WTC11 (cell line): ENCODE measurements at regions not wholly inside any gene's neighbourhood (a gene's known extent, or its start where the extent isn't known, plus 50 kb on each side); places are given as distances from the start of the nearest gene placed in this dataset.

Experiments
- ATAC-seq: fragments of 200-7000 bp; cut with Tn5 transposase; 2 replicates; pipeline ENCODE4 v1.10.0; 2021; ENCODE audit warnings: mild to moderate bottlenecking, moderate library complexity
- CTCF ChIA-PET: fragments of 300-600 bp; sonication (Branson Sonifier 250); formaldehyde crosslinking; loops from one replicate; lab custom pipeline; 2021; ENCODE audit warnings: antibody characterized with exemption; lab: Charles Lee
- POLR2A ChIA-PET: fragments of 350-600 bp; sonication (Branson Sonifier 250); formaldehyde crosslinking; loops from one replicate; lab custom pipeline; 2021; ENCODE audit warnings: antibody characterized with exemption; lab: Charles Lee
- DNase-seq: peaks from one replicate; pipeline ENCODE4 v3.0.0; 2021; ENCODE audit warnings: low spot score
- H3K27ac Mint-ChIP-seq: 2 replicates; pipeline ENCODE4 v1.8.0; 2021; ENCODE audit warnings: mixed read lengths
- H3K27me3 Mint-ChIP-seq: 2 replicates; pipeline ENCODE4 v1.8.0; 2021; ENCODE audit warnings: low read depth, mild to moderate bottlenecking, moderate library complexity, mixed read lengths
- H3K36me3 Mint-ChIP-seq: 2 replicates; pipeline ENCODE4 v1.8.0; 2021; ENCODE audit warnings: mixed read lengths
- H3K4me1 Mint-ChIP-seq: 2 replicates; pipeline ENCODE4 v1.8.0; 2022; ENCODE audit warnings: mixed read lengths
- H3K4me3 Mint-ChIP-seq: 2 replicates; pipeline ENCODE4 v1.8.0; 2021; ENCODE audit warnings: mild to moderate bottlenecking, moderate library complexity, mixed read lengths
- H3K9me3 Mint-ChIP-seq: 2 replicates; pipeline ENCODE4 v1.8.0; 2021; ENCODE audit warnings: mixed read lengths
- ATF1 ChIP-seq: sonication (generic); formaldehyde crosslinking; IDR thresholded peaks from 2 replicates; pipeline ENCODE4 v1.8.1; 2023; ENCODE audit warnings: mild to moderate bottlenecking, moderate library complexity, missing genetic modification reagents
- ATF2 ChIP-seq: sonication (generic); formaldehyde crosslinking; IDR thresholded peaks from 2 replicates; pipeline ENCODE4 v1.8.1; 2022; ENCODE audit warnings: low read depth, missing genetic modification reagents, borderline replicate concordance
- CBFB ChIP-seq: sonication (generic); formaldehyde crosslinking; IDR thresholded peaks from 2 replicates; pipeline ENCODE4 v1.8.1; 2022; ENCODE audit warnings: mild to moderate bottlenecking, low read depth, missing genetic modification reagents
- E2F4 ChIP-seq: sonication (generic); formaldehyde crosslinking; IDR thresholded peaks from 2 replicates; pipeline ENCODE4 v1.8.1; 2022; ENCODE audit warnings: low read depth, mild to moderate bottlenecking, moderate library complexity, missing genetic modification reagents, borderline replicate concordance
- ERG ChIP-seq: fragments of 250-450 bp; sonication (Bioruptor Pico); IDR thresholded peaks from 2 replicates; pipeline ENCODE4 v1.8.0; 2021; ENCODE audit warnings: mild to moderate bottlenecking
- GABPB1 ChIP-seq: sonication (generic); formaldehyde crosslinking; IDR thresholded peaks from 2 replicates; pipeline ENCODE4 v1.8.1; 2023; ENCODE audit warnings: mild to moderate bottlenecking, missing genetic modification reagents
- GTF2I ChIP-seq: fragments of 250-450 bp; sonication (Bioruptor Pico); conservative IDR thresholded peaks from 2 replicates; pipeline ENCODE4 v1.4.0; 2021; ENCODE audit warnings: mild to moderate bottlenecking
- HMGA2 ChIP-seq: fragments of 250-450 bp; sonication (Bioruptor Pico); IDR thresholded peaks from 2 replicates; pipeline ENCODE4 v1.4.0; 2021; ENCODE audit warnings: mild to moderate bottlenecking, moderate library complexity
- JAZF1 ChIP-seq: fragments of 250-450 bp; sonication (Bioruptor Pico); IDR thresholded peaks from 2 replicates; pipeline ENCODE4 v1.9.0; 2021; ENCODE audit warnings: moderate library complexity, mild to moderate bottlenecking, inconsistent platforms
- KAT7 ChIP-seq: sonication (generic); formaldehyde crosslinking; IDR thresholded peaks from 2 replicates; pipeline ENCODE4 v1.8.1; 2023; ENCODE audit warnings: missing genetic modification reagents, mild to moderate bottlenecking, borderline replicate concordance
- MAX ChIP-seq: sonication (generic); formaldehyde crosslinking; IDR thresholded peaks from 2 replicates; pipeline ENCODE4 v1.8.0; 2022; ENCODE audit warnings: mild to moderate bottlenecking, missing genetic modification reagents
- MXD4 ChIP-seq: fragments of 250-450 bp; sonication (Bioruptor Pico); IDR thresholded peaks from 2 replicates; pipeline ENCODE4 v1.8.0; 2021; ENCODE audit warnings: mild to moderate bottlenecking, moderate library complexity, borderline replicate concordance
- NR3C1 ChIP-seq: sonication (generic); formaldehyde crosslinking; conservative IDR thresholded peaks from 2 replicates; pipeline ENCODE4 v1.8.1; 2023; ENCODE audit warnings: low read depth, mild to moderate bottlenecking, missing genetic modification reagents
- PRDM15 ChIP-seq: sonication (generic); formaldehyde crosslinking; IDR thresholded peaks from 2 replicates; pipeline ENCODE4 v1.8.0; 2022; ENCODE audit warnings: missing genetic modification reagents
- SOX15 ChIP-seq: fragments of 250-450 bp; sonication (Bioruptor Pico); IDR thresholded peaks from 2 replicates; pipeline ENCODE4 v1.9.0; 2021; ENCODE audit warnings: mild to moderate bottlenecking
- ZMAT4 ChIP-seq: fragments of 250-450 bp; sonication (Bioruptor Pico); IDR thresholded peaks from 2 replicates; pipeline ENCODE4 v1.9.0; 2021; ENCODE audit warnings: mild to moderate bottlenecking
- ZNF138 ChIP-seq: sonication (generic); formaldehyde crosslinking; conservative IDR thresholded peaks from 2 replicates; pipeline ENCODE4 v1.8.1; 2022; ENCODE audit warnings: mild to moderate bottlenecking, moderate library complexity, missing genetic modification reagents
- ZNF219 ChIP-seq: sonication (generic); formaldehyde crosslinking; IDR thresholded peaks from 2 replicates; pipeline ENCODE4 v1.8.0; 2023; ENCODE audit warnings: missing genetic modification reagents, mild to moderate bottlenecking, borderline replicate concordance
- ZNF317 ChIP-seq: sonication (generic); formaldehyde crosslinking; IDR thresholded peaks from 2 replicates; pipeline ENCODE4 v1.8.1; 2023; ENCODE audit warnings: low read depth, mild to moderate bottlenecking, moderate library complexity, missing genetic modification reagents, borderline replicate concordance
- ZNF396 ChIP-seq: fragments of 250-450 bp; sonication (Bioruptor Pico); IDR thresholded peaks from 2 replicates; pipeline ENCODE4 v1.8.0; 2021; ENCODE audit warnings: mild to moderate bottlenecking, moderate library complexity, borderline replicate concordance
- ZNF512 ChIP-seq: sonication (generic); formaldehyde crosslinking; IDR thresholded peaks from 2 replicates; pipeline ENCODE4 v1.8.1; 2022; ENCODE audit warnings: missing genetic modification reagents, borderline replicate concordance
- TF ChIP-seq, protein P1 (sequence below): sonication (generic); formaldehyde crosslinking; IDR thresholded peaks from 2 replicates; pipeline ENCODE4 v1.8.1; 2023; ENCODE audit warnings: mild to moderate bottlenecking, missing genetic modification reagents

DNA sequence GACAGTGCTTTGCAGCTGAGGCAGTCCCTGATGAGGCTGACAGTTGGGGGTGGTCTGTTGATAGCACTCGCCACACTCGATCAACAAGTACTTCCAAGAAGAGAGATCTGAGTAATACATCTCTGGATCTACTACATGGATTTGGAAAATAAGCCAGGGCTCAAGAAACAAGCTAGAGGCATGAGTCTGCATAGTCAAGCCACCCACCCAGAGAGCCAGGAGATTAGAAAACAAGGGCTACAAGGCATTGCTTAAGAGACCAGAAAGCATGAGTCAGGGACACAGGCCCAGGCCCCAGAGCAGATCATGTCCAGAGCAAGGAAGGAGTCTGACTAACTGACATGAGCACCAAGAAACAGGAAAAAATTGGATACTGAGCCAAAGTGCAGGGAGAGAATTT is 196.9 kb upstream of the CWC22 start:
- no peaks in the 10 kb centered on the region for H3K27me3 Mint-ChIP-seq
- H3K4me3 Mint-ChIP-seq, result no peak overlapping the region
- H3K4me1 Mint-ChIP-seq, result peaks cover 22% of the 10 kb centered on the region
- TF ChIP-seq ZNF138 (CRISPR knock-in tag), result no peak
- TF ChIP-seq ATF2 (CRISPR knock-in tag), result no peak
- TF ChIP-seq GABPB1 (CRISPR knock-in tag), result no peak
- TF ChIP-seq ERG (CRISPR knock-in tag), result no peak
- no peak for TF ChIP-seq KAT7 (CRISPR knock-in tag)
- TF ChIP-seq ZNF396 (CRISPR knock-in tag), result no peak
- TF ChIP-seq ZNF317, result no peak
- TF ChIP-seq E2F4 (CRISPR knock-in tag), result no peak
- no peak for TF ChIP-seq HMGA2 (CRISPR knock-in tag)
- no peak for TF ChIP-seq CBFB (CRISPR knock-in tag)
- TF ChIP-seq, protein P1, sequence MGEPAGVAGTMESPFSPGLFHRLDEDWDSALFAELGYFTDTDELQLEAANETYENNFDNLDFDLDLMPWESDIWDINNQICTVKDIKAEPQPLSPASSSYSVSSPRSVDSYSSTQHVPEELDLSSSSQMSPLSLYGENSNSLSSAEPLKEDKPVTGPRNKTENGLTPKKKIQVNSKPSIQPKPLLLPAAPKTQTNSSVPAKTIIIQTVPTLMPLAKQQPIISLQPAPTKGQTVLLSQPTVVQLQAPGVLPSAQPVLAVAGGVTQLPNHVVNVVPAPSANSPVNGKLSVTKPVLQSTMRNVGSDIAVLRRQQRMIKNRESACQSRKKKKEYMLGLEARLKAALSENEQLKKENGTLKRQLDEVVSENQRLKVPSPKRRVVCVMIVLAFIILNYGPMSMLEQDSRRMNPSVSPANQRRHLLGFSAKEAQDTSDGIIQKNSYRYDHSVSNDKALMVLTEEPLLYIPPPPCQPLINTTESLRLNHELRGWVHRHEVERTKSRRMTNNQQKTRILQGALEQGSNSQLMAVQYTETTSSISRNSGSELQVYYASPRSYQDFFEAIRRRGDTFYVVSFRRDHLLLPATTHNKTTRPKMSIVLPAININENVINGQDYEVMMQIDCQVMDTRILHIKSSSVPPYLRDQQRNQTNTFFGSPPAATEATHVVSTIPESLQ (CRISPR knock-in tag), result no peak
- no peak for TF ChIP-seq ZNF219 (CRISPR knock-in tag)
- no peak for TF ChIP-seq ZMAT4 (CRISPR knock-in tag)
- TF ChIP-seq NR3C1, result no peak
- TF ChIP-seq SOX15 (CRISPR knock-in tag), result no peak
- no peaks in the 10 kb centered on the region for H3K9me3 Mint-ChIP-seq
- H3K27ac Mint-ChIP-seq, result no peak overlapping the region
- H3K36me3 Mint-ChIP-seq, result no peaks in the 10 kb centered on the region
- DNase-seq (no peak), ATAC-seq (no peak; the same call in 1 of the 2 replicates)
- CTCF ChIA-PET, result no interaction called here
- POLR2A ChIA-PET, result no interaction called here

GRCh38 chr2:180202467-180202951 is 195.4 kb upstream of the CWC22 start:
- Mint-ChIP-seq H3K36me3 (no peaks in the 10 kb centered on the region), H3K4me3 (no peak overlapping the region), H3K27ac (no peak overlapping the region), H3K27me3 (no peaks in the 10 kb centered on the region), H3K4me1 (peaks cover 24% of the 10 kb centered on the region), H3K9me3 (no peaks in the 10 kb centered on the region)
- ATAC-seq (no peak), DNase-seq (no peak)
- ChIA-PET POLR2A (no interaction called here), CTCF (interaction anchor here (0.6 kb wide), 1 partner anchor 77 kb away, joined by 6 read pairs; no protein-coding TSS in a partner anchor)
- TF ChIP-seq MAX (CRISPR knock-in tag) (no peak), ATF1 (CRISPR knock-in tag) (no peak), KAT7 (CRISPR knock-in tag) (no peak), MXD4 (CRISPR knock-in tag) (no peak), PRDM15 (CRISPR knock-in tag) (no peak), ZNF512 (CRISPR knock-in tag) (no peak), ATF2 (CRISPR knock-in tag) (no peak), GTF2I (no peak), JAZF1 (CRISPR knock-in tag) (no peak)
